BE2C (cell line): ENCODE measurements at regions not wholly inside any gene's neighbourhood (a gene's known extent, or its start where the extent isn't known, plus 50 kb on each side); places are given as distances from the start of the nearest gene placed in this dataset.
"Not testable (repeated sequence)": the region's sequence is repeated elsewhere in the genome, so short reads cannot be mapped to it uniquely, and the experiment has no call there.

Source experiments
- DNase-seq: peaks from one replicate; pipeline ENCODE4 v3.0.0-alpha.2; 2020
- H3K27me3 ChIP-seq: fragments of 250-450 bp; sonication (Bioruptor Pico); 2 replicates; pipeline ENCODE4 v1.5.1; 2020; ENCODE audit warnings: mild to moderate bottlenecking
- H3K36me3 ChIP-seq: fragments of 250-450 bp; sonication (Bioruptor Pico); 2 replicates; pipeline ENCODE4 v1.5.1; 2020; ENCODE audit warnings: mild to moderate bottlenecking
- H3K4me1 ChIP-seq: fragments of 250-450 bp; sonication (Bioruptor Pico); 2 replicates; pipeline ENCODE4 v1.5.1; 2020
- H3K4me3 ChIP-seq: 2 replicates; pipeline ENCODE4 v1.5.1; 2011; ENCODE audit warnings: low read depth, low read length
- H3K9me3 ChIP-seq: fragments of 250-450 bp; sonication (Bioruptor Pico); 2 replicates; pipeline ENCODE4 v1.5.1; 2020
- TF ChIP-seq, protein P1 (sequence below): IDR thresholded peaks from 2 replicates; pipeline ENCODE4 v1.5.1; 2012; ENCODE audit warnings: mild to moderate bottlenecking, low read depth, low read length

DNA sequence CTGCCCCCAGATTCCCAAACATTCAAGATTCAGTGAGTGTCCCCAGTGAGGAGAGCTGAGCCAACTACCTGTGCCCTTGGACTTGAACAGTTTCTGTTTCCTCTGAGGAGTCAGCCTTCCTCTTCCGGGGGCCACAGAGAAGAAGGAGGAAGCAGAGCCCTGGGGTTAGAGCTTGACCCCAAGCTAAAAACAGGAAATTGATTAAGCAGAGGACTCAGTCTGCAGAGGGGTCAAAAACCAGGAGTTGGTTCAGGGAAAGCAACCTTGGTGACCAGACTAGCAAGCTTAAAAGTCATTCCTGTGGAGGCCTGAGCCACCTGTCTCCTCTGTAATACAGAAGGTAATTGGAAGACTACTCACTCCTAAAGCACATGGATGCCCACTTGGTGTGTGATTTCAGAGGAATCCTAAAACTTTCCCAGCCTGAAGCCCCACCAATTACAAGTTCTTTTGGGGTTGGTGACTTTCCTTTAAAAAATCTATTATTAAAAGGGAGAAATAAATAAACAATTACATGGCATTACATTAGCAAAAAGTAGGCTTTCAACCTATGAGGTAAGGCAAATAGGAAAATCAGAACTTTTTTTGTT is 64.2 kb upstream of the SELENOP start:
- H3K36me3 ChIP-seq: no peaks in the 10 kb centered on the region
- DNase-seq: no peak
- H3K9me3 ChIP-seq: no peaks in the 10 kb centered on the region
- TF ChIP-seq, protein P1, sequence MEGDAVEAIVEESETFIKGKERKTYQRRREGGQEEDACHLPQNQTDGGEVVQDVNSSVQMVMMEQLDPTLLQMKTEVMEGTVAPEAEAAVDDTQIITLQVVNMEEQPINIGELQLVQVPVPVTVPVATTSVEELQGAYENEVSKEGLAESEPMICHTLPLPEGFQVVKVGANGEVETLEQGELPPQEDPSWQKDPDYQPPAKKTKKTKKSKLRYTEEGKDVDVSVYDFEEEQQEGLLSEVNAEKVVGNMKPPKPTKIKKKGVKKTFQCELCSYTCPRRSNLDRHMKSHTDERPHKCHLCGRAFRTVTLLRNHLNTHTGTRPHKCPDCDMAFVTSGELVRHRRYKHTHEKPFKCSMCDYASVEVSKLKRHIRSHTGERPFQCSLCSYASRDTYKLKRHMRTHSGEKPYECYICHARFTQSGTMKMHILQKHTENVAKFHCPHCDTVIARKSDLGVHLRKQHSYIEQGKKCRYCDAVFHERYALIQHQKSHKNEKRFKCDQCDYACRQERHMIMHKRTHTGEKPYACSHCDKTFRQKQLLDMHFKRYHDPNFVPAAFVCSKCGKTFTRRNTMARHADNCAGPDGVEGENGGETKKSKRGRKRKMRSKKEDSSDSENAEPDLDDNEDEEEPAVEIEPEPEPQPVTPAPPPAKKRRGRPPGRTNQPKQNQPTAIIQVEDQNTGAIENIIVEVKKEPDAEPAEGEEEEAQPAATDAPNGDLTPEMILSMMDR: no peak
- H3K27me3 ChIP-seq: no peaks in the 10 kb centered on the region
- H3K4me3 ChIP-seq: no peak overlapping the region
- no peaks in the 10 kb centered on the region for H3K4me1 ChIP-seq

DNA sequence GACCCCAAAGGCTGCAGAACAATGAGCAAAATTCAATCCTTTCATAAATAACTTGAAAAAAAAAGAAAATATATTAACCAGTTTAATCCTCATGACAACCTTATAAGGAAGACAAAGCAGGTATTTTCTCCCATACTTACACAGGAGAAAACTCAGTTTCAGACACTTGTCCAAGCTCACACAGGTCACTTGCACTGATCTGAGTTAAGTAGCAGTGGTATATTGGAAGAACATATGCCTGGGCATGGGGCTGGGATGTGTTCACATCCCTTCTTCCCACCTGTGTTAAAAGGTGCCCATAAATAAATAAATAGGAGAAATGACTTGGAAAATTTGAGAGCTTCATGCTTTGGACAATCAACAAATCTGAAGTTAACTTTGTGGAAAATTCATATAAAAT is 63.5 kb upstream of the SELENOP start:
- TF ChIP-seq, protein P1: no peak
- Histone ChIP-seq H3K36me3 (no peaks in the 10 kb centered on the region), H3K4me1 (no peaks in the 10 kb centered on the region), H3K9me3 (no peaks in the 10 kb centered on the region), H3K27me3 (no peaks in the 10 kb centered on the region), H3K4me3 (no peak overlapping the region)
- DNase-seq: no peak

DNA sequence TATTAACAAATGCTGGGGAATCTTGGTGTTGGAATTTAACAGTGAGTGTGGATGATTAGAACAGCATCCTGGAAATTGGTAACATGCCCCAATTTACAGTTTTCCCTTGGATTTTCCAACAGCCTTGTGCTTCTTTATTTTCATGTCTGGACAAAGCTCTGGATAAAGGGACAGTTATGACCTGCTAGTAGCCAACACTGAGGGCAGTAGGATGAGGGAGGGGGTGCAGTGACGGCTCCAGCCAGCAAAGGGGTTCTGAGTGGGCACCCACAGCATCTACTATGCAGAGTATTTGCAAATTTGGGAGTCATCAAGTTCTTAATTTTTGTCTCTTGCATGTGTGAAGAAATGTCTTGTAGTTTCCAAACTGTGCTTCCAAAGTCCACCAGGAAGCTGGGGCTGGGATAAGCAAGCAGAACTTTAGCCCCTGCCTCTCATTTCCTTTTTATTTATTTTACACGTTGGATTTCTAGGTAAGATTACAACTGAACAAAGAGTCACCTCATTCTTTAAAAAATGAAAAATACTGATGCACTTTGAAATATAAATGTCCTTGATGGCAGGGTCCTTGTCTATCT is 63.0 kb upstream of the SELENOP start:
- H3K36me3 ChIP-seq: no peaks in the 10 kb centered on the region
- TF ChIP-seq, protein P1: no peak
- DNase-seq: no peak
- H3K27me3 ChIP-seq: no peaks in the 10 kb centered on the region
- H3K9me3 ChIP-seq: no peaks in the 10 kb centered on the region
- H3K4me3 ChIP-seq: no peak overlapping the region
- no peaks in the 10 kb centered on the region for H3K4me1 ChIP-seq

DNA sequence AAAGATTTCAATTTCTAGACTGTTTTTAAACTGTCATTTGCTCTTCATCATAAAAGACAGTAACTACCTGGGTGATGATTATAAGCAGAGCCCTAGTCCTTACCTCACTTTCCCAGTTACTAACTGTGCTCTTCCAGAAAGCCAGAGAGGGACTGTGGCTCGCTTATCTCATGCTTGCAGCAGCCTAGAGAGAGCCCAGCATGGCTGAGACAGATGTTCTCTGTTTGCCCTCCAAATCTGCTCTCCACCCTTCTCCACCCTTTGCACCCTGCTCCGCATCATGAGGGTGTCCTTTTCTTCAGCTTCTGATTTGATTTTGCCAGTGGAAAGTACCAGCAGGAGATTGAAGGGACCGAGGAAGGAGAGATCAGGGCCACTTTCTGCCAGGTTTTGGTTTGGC is 61.2 kb upstream of the SELENOP start:
- no peaks in the 10 kb centered on the region for H3K4me1 ChIP-seq
- TF ChIP-seq, protein P1: no peak
- H3K4me3 ChIP-seq: no peak overlapping the region
- no peaks in the 10 kb centered on the region for H3K36me3 ChIP-seq
- no peak for DNase-seq
- no peaks in the 10 kb centered on the region for H3K27me3 ChIP-seq
- H3K9me3 ChIP-seq: no peaks in the 10 kb centered on the region

DNA sequence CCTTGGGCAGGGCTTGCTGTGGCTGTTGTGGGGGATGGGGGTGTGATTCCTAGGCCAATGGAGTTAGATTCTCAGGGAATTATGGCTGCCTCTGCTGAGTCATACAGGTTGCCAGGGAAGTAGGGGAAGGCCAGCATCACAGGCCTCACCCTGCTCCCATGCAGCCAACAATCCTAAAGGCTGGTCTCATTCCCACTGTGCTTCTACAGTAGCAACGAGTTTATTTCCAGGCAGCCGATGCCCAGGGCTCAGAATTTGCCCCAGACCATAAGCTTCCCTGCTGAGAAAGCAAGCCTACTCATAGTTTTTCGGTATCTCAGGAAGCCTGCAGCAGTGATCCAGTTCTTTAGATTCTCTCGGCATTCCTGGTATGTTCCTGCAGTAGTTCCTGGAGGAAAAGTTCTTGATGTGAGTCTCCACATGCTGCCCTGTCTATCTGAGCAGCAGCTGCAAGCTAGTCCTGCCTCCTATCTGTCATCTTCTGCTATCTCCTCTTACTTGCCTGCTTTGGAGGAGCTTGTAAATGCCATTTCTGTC is 59.3 kb upstream of the SELENOP start:
- Histone ChIP-seq H3K4me1 (no peaks in the 10 kb centered on the region), H3K9me3 (no peaks in the 10 kb centered on the region), H3K4me3 (no peak overlapping the region), H3K27me3 (no peaks in the 10 kb centered on the region), H3K36me3 (no peaks in the 10 kb centered on the region)
- DNase-seq: no peak
- TF ChIP-seq, protein P1: no peak

DNA sequence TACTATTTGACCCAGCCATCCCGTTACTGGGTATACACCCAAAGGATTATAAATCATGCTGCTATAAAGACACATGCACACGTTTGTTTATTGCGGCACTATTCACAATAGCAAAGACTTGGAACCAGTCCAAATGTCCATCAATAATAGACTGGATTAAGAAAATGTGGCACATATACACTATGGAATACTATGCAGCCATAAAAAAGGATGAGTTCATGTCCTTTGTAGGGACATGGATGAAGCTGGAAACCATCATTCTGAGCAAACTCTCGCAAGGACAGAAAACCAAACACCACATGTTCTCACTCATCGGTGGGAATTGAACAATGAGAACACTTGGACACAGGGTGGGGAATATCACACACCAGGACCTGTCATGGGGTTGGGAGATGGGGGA is 56.7 kb upstream of the SELENOP start:
- H3K9me3 ChIP-seq, H3K36me3 ChIP-seq, DNase-seq, H3K27me3 ChIP-seq, H3K4me3 ChIP-seq, H3K4me1 ChIP-seq: not testable (repeated sequence)

DNA sequence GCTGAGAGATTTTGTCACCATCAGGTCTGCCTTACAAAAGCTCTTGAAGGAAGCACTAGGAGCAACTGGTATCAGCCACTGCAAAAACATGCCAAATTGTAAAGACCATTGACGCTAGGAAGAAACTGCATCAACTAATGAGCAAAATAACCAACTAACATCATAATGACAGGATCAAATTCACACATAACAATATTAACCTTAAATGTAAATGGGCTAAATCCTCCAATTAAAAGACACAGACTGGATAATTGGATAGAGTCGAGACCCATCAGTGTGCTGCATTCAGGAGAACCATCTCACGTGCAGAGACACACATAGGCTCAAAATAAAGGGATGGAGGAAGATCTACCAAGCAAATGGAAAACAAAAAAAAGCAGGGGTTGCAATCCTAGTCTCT is 53.1 kb upstream of the SELENOP start:
- not testable (repeated sequence) for H3K4me1 ChIP-seq, H3K27me3 ChIP-seq, H3K36me3 ChIP-seq, H3K4me3 ChIP-seq, H3K9me3 ChIP-seq, DNase-seq
